ENCODE measurements at regions not wholly inside any gene's neighbourhood (a gene's known extent, or its start where the extent isn't known, plus 50 kb on each side); places are given as distances from the start of the nearest gene placed in this dataset.

DNA sequence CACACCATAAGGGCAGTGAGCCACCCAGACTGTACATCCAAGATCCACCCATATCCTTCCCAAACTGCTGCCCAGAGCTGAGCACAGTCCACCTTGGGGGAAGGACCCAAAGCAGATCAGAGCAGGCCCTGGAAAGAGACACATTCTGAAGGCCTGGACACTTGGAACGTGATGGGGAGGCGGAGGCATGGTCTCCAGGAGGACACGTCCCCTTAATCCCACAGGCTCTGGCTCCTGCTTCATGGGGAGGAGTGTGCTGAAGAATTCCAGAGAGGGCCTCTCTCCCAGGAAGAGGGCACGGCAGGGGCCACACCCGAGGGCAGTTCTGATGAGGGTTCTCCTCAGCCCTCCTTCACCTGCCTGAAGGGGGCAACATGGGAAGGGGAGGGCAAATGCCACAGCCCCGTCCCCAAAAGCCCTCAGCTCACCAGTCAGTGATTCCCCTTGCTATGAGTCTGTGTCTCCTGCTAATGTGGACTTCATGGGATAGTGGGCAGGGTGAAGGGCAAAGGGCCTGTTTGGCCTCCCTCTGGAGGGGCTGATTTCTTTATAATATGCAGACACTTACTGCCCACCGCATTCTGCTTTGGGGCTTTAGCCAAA lies 276.8 kb downstream of the ENC1 start:
- TF ChIP-seq, protein P1, sequence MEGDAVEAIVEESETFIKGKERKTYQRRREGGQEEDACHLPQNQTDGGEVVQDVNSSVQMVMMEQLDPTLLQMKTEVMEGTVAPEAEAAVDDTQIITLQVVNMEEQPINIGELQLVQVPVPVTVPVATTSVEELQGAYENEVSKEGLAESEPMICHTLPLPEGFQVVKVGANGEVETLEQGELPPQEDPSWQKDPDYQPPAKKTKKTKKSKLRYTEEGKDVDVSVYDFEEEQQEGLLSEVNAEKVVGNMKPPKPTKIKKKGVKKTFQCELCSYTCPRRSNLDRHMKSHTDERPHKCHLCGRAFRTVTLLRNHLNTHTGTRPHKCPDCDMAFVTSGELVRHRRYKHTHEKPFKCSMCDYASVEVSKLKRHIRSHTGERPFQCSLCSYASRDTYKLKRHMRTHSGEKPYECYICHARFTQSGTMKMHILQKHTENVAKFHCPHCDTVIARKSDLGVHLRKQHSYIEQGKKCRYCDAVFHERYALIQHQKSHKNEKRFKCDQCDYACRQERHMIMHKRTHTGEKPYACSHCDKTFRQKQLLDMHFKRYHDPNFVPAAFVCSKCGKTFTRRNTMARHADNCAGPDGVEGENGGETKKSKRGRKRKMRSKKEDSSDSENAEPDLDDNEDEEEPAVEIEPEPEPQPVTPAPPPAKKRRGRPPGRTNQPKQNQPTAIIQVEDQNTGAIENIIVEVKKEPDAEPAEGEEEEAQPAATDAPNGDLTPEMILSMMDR (IDR thresholded peaks at IDR 0.05; ENCODE audit: extremely low read depth, missing control alignments) = no peak
- DNase-seq (ENCODE audit: low spot score) = no peak

DNA sequence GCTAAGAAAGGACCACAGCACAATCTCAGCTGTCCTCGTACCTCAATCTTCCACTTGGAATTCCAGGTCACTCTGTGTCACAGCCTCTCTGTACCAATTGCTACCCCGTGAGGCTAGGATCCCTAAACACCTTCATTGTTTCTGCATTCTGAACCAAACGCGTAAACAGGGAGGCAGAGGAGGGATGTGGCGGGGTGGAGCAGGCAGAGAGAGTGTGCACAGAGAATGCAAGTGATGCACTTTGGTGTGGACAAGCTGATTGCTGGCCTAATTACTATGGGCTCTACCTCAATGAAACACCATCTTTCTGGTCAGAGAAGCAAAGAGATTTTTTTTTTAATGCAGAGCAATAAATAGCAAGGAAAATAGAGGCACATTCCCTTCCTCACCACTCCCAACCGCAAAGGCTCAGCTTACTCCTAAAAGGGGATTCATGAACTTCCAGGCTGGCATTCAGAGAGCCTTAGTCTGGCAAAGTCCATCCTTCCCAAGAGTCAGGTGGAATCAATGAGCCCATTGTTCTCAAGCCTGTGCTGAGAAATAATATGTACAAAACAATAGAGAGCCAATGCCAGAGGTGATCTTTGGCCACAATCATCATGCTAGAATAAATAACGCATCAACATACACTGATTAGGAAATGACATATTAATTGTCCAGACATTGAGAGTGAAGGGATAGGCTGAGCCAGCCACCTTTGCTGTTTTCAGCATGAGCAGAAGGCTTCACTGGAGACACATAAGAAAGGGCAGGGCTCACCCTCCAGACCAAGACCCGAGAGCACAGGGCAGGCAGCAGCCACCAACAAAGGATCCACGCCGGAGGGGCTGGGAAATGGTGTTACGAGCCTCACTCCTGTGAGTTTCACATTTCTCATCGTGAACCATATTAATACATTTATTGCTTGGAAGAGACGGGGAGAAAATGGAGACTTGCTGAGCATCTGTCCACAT lies 278.8 kb downstream of the ENC1 start:
- TF ChIP-seq, protein P1 (IDR thresholded peaks at IDR 0.05; ENCODE audit: extremely low read depth, missing control alignments) = no peak
- no peak for DNase-seq (ENCODE audit: low spot score)

DNA sequence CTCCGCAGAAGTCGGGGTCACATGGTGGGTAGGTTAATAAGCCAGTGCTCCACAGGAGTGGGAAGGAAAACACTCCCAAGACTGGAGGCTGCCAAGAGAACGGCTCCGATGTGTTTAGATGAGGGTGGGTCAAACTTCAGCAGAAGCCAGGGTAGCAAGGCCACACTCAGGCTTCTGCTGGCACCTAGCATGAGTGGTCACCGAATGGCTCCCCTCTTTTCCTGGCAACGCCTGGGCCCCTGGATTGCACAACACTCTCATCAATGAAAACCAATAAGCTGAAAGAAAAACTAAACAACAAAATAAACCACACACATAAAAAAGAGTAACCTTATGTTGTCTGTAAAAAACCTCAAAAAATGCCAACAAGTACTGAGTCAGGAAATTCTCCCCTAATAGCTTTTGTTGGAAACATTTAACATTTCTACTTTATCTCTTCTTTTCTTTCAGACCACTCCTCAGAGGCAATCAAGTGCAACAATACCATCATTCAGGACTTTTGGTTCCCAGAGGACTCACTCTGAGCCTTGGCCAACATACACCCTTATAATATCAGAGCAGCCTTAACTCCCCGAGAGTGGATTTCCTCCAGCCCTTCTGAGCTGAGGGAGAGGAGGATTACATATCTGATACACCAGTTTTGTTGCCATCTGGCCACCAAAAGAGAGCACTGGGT lies 279.9 kb downstream of the ENC1 start:
- TF ChIP-seq, protein P1 (IDR thresholded peaks at IDR 0.05; ENCODE audit: extremely low read depth, missing control alignments) = no peak
- no peak for DNase-seq (ENCODE audit: low spot score)

DNA sequence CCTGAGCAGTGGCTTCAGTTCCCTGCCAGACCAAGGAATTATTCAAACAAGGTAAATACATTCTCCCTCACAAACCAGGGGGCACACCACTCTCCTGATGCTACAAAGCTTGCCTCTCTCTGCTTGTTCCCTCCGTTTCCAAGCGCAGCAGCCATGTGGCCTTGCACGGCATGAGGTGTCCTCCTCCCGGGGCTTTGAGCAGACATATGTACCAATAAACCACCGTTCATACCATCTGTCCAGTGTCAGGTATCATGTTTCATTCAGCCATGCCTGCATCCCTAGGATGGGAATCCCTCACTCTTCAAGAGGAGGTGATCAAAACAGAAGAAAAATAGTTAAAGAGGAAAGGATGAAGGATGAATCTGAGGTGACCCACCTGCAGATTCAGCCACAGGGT lies 282.7 kb downstream of the ENC1 start:
- TF ChIP-seq, protein P1 (IDR thresholded peaks at IDR 0.05; ENCODE audit: extremely low read depth, missing control alignments) = no peak
- DNase-seq (ENCODE audit: low spot score) = no peak

DNA sequence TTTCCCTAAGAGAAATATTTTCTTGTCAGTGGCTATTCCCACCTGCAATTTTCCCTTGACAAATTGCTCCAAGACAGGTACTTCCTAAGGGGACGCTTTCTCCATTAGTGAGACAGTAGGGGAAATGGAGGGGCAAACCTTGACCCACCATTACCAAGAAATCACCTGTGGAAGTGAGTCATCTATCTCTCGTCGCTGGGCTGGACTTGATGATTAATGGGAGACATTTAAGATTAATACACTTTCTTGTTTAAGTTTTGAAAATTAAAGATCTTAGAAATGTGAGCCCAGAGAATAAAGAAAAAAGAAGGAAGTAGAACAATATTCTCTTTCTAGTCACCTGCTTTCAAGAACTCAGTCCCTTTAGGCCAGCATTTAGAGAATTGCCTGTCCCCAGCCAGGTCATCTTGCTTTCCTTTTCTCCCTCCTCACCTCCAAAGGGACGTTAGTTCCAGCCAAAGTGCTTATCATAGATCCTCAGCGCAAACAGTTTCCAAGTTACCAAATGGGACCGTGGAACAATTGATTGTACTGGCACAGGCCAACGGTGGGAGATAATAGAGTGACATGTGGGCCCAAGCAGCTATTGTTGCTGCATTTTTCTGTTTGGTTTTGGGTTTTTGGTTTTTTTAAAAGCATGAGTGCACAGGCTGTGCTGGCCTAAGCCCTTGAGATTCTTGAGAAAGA lies 284.4 kb downstream of the ENC1 start:
- TF ChIP-seq, protein P1 (IDR thresholded peaks at IDR 0.05; ENCODE audit: extremely low read depth, missing control alignments) = no peak
- no peak for DNase-seq (ENCODE audit: low spot score)

DNA sequence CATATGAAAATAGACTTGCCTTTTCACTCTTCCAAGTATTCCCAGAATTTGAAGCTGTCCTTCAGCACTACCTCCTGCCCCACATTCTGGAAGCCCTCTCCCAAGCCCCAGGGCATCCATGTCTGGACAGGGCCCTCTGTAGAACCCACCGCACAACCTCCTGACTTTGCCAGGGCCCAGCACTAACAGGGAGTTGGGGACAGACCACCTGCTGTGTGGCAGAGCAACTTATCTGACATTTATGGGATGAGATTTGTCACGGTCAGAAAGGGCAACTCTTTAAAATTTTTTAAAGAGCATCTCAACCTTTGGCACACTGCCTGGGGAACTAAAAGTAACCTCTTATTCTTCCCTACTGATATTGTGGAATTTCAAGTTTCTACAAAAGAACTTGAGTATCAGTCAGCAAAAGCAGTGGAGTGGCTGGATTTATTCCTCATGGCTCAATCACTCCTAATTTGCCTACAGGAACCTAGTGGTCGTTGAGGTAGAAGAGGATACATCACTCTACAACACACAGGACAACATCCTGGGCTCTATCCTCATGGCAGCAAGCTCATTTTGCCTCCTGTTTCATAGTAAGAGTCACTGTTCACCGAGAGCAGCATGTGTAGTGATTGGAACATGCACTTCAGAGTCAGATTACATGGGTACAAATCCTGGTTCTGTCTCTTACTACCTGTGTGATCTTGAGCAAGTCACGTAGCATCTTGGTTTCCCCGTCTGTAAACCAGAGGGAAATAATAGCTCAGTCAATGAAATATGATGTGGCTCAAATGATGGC lies 285.3 kb downstream of the ENC1 start:
- TF ChIP-seq, protein P1 (IDR thresholded peaks at IDR 0.05; ENCODE audit: extremely low read depth, missing control alignments) = no peak
- no peak for DNase-seq (ENCODE audit: low spot score)

All from GM20000 (cell line).